GM21786 (cell line): ENCODE measurements at regions not wholly inside any gene's neighbourhood (a gene's known extent, or its start where the extent isn't known, plus 50 kb on each side); places are given as distances from the start of the nearest gene placed in this dataset.
"Not testable (repeated sequence)": the region's sequence is repeated elsewhere in the genome, so short reads cannot be mapped to it uniquely, and the experiment has no call there.

Experiments
- ATAC-seq: cut with Tn5 transposase; IDR thresholded peaks from one replicate; pipeline ENCODE4 v1.9.1; 2021; ENCODE audit not compliant: unreplicated experiment

- not testable (repeated sequence) for ATAC-seq
Measured at GRCh38 chr12:76292891-76293290, 55.3 kb downstream of the BBS10 start.

- not testable (repeated sequence) for ATAC-seq
Measured at GRCh38 chr12:76292305-76292704, 55.9 kb downstream of the BBS10 start.

DNA sequence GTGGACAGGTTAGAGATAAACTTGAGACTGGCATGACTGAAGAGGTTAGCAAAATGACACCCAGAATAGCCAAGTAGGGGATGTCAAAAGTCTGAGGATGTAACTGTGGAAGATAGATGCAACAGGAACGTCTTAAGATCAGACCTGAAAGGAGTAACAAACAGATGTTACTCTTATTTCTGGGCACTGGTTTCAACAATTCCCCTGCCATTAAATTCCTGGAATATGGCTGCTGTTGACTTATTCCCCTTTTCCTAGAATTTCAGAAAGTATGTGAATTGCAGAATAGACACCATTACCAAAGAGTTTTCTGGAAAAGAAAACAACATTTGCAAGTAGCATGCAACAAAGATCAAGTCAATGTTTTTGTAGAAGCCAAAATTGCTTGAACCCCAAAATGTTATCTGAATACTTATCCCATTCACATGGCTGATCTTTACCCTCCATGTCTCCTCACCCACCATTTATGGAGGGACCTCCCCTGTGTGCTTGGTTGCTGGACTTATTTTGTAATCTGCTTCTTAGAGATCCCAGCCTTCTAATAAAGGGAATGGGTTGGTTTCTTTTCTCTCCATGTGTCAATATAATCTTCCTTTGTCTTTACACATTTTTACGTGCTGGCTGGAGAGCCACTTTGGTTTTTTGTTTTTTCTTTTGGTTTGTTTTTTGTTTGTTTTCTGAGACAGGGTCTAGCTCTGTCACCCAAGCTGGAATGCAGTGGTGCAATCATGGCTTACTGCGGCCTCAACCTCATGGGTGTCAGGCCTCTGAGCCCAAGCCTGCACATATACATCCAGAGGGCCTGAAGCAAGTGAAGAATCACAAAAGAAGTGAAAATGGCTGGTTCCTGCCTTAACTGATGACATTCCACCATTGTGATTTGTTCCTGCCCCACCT, 57.0 kb downstream of the BBS10 start:
- no peak for ATAC-seq

- ATAC-seq, result no peak
Measured at GRCh38 chr12:76288218-76288617, 60.0 kb downstream of the BBS10 start.

DNA sequence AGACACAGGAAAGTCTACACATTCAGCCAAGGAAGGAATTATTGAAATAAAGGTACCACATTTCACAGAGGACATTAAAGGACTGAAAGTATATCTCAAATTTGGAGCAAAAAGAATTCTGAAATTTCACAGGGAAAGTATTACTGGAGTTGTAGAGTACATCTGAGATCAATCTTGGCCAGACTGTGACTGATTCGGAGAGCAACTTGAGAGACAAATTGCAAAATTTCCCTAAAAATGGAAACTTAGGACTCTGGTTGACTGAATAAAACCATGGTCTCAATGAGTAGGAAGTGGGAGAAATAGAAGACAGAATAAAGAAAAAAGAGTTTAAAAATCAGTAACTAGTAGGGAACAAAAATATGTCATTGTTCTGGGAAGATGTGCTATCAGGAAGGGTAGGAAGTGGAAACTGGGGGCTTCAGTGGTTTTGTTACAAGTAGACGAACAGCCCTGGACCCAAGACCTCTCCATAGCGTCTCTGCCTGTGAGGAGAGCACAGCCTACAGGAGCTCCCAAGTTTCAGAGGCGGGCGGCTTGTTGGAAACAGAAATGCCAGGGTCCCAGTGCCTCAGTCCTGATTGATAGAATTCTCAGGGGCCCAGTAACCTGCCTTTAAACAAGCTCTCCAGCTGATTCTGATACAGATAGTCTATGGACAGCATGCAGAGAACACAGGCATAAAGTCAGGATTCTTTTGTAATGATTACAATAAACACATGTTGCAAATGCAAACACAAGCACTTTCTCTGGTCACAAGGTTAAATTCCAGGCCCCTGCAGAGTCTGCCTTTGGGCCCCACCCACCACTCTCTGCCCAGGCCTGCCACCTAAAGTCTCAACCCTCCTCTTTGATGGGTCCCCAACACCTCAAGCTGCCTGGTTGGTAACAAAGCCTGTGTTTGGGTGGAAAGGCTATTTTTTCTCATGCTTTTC, 63.1 kb downstream of the BBS10 start:
- ATAC-seq, result no peak

DNA sequence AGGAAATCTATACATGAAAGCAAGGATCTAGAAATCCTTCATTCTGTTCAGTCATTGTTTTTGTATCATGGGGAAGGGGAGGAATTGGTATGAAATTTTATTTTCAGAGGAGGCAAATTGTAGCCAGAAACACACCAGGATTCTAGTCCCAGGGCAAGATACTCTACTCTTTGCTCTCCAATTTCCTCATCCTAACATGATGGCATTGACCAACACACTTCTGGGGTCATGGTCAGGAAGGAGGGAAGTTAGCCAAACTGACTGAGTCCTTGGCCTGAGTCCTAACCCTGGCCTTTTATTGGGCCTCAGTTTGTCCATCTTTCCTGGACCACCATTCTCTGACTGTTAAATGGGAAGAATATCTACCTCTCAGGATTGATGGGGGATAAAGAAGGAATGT, 65.5 kb downstream of the BBS10 start:
- ATAC-seq, result no peak

GRCh38 chr12:76277480-76277879, 70.7 kb downstream of the BBS10 start:
- no peak for ATAC-seq

DNA sequence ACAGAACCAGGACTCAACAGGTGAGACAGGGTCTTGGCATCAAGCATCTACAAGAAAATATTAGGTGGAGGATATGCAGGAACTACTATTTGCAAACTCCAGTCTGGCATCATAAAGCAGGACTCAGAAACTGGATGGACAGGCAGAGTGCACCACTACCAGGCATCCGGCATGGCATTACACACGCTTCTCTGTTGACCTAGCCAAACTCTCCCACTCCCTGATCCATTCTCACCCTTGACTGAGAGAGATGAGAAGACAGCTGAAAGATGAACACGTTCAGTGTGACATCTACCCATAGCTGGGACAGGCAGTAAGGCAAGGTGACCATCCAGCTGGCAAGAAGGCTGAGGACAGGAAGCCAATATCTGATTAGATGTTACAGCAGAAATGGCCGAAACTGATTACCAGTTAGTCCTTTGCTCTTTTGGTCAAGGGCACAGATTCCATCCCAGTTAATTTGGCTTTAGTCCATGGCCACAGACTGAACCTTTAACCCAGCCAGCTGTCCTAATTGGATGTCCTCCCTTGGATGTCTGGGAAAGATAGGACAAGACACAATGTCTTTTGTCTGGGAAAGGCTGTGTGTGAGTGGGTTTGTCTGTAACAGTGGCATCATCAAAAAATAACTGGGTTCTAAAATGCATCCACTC, 71.6 kb downstream of the BBS10 start:
- ATAC-seq, result no peak

GRCh38 chr12:76275511-76276093, 72.6 kb downstream of the BBS10 start:
- ATAC-seq, result no peak

DNA sequence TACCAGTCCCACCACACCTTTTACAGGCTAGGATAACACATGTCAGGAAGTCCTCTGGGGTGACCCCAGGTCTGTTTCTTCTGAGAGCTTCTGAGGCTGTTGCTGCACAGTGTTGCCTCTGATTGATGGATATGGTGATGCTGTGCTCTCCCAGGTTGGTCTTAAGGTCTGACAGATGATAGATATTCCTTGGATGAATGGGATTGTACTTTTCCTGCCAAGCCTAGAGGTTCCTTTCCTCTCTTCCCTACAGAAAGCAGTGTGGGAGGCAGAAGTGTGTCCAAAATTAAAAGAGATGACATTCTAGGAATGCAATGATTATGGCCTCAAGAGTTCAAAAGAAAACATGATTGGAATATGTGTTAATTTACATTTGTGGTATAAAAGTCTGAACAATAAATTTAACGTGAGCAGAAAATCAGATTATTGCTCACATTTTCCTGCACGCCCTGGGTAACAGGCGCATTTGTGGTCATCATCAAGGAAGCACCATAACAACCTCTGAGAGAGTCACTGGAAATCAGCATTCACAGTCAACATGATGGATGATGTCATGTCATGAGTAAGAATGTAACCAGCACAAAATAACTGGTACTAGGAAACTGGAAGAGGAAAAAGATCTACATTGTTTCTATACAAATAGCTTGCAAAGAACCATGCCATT, 73.7 kb downstream of the BBS10 start:
- ATAC-seq, result no peak

GRCh38 chr12:76272287-76272686, 75.9 kb downstream of the BBS10 start:
- ATAC-seq, result no peak

DNA sequence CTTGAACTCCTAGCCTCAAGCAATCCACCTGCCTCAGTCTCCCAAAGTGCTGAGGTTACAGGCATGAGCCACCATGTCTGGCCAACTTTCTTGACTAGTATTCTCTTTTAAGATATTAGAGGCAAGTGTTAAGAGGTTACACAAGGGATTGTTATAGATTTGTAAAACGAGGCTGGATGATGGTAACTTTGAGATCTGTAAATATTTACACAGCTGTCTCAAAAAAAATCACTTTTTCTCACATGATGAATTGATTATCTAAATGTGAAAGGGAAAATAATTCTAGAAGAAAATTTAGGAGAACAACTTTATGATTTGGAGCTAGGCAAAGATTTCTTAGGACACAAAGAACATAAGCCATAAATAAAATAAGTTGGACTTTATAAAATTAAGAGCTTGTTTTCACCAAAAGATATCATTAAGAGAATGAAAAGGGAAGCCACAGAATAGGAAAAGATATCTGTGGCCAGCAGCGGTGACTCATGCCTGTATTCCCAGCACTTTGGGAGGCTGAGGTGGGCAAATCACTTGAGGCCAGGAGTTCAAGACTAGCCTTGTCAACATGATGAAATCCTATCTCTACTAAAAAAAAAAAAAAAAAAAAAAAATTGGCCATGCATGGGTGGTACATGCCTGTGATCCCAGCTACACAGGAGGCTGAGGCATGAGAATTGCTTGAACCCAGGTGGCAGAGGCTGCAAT, 77.4 kb downstream of the BBS10 start:
- no peak for ATAC-seq

DNA sequence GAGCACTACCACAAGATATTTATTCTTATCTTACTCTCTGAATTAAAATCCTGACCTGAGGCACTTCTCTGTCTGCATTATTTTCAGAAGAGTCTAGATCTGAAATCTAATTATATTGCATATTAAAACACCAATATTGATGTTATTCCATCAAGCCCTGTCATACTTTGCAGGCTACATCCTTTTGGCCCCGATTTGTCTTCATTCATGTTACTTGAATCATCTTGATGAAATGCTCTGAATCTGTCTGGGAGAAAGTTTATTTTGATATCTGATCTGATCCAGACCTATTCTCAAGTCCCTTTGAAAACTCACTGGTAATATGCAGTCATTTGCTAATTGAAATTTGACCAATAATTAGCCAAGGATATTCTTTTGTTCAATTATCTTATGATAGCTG, 79.9 kb downstream of the BBS10 start:
- no peak for ATAC-seq

DNA sequence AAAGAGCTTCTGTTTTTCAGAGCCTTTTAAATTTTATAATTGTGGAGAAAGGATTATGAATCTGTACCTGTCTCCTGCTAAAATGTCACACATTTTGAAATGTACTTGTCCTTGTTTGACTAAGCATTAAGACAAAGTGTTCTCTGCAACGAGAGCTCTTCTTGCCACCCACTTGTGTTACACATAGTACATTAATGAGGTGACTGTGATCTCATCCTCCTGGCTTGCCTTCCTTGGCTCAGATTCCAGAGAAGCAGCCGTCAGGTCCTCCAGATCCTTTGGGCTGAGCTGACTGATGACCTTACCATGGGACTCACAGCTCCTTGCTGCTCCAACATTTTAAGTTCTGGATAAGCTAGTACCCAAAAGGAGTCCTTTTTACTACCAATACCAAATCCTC, 81.4 kb downstream of the BBS10 start:
- no peak for ATAC-seq

- ATAC-seq, result no peak
Measured at GRCh38 chr12:76265424-76266180, 82.6 kb downstream of the BBS10 start.

DNA sequence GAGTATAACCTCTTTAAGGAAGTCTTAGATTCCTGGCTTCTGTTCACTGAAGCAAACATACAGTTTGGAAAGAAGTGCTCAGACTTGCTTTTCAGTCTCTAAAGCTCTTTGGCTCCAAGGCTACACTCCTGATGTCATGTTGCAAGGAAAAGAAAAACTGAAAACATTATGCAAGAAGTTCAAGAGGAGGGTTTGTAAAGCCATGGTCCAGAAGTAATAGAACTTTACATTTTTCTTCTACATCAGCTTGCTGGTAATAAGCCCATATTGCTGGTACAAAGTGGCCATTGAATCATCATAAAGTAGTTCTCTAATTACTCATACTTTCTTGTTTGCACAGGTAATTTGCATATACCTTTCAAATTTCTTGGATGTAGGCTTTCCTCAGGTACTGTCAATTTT, 83.6 kb downstream of the BBS10 start:
- ATAC-seq, result no peak

DNA sequence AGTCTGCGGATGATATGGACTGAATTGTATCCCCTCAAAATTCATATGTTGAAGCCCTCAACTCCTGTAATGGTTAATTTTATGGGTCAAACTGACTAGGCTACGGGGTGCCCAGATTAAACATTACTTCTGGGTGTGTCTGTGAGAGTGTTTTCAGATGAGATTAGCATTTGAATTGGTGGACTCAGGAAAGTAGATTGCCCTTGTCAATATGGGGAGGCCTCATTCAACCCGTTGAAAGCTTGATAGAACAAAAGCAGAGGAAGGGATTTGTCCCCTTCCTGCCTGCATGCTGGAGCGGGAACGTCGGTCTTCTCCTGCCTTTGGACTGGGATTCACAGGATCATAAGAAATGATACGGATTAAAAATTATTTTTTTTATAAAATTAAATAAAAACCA, 84.5 kb downstream of the BBS10 start:
- ATAC-seq, result no peak

DNA sequence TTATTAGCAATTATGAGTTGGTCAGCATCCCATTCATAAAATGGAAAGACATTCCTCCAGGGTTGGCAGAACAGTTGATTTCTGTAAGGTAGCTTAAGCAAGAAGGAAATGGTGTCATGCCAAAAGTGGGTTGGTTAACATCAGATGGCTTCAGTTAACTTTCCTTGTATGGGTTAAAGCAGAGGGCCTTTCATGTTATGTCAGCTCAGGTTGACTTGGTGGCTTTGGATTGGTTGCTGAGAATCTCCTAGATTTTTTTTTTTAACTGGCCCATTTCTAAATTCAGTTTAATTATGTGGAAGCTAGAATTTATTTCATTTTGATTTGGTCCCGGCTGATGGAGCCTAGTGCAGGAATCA, 87.8 kb downstream of the BBS10 start:
- no peak for ATAC-seq

DNA sequence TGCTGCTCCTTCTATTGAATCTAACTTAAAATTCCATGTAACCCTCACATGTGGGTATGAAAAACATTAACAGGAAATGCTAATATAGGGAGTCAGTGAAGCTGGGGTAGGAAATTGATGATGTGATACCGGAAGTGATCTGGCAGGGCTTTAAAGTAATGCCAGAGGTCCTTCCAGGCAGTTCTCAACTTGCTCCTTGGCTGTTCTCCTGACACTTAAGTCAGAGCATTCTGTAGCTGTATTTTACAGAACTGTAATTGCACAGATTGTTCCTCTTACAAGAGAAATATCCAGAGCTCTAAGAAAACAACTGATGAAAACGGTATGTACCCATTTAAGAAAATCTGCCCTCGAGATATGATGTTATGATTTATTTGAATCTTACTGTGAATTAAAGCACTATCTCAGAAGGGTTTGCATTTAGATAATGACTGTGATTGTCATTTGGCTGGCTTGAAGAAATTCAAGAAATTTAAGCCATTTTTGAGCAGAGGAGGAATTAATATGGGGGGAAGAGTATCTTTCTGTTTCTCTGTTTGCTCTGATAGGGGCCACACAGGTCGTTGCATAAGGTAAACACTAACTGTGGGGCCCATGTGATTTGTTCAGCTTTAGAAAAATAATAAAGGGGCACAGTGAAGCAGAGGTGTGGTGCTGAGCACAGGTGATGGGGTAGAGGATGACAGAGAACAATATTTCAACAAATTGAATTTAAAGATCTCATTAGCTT, 88.4 kb downstream of the BBS10 start:
- ATAC-seq, result no peak
